IPS-NIHi7 (cell line): ENCODE measurements at regions not wholly inside any gene's neighbourhood (a gene's known extent, or its start where the extent isn't known, plus 50 kb on each side); places are given as distances from the start of the nearest gene placed in this dataset.
"Not testable (repeated sequence)": the region's sequence is repeated elsewhere in the genome, so short reads cannot be mapped to it uniquely, and the experiment has no call there.

Source experiments
- DNase-seq: peaks from one replicate; pipeline ENCODE4 v3.0.0; 2012; ENCODE audit warnings: mixed read lengths; ENCODE audit errors: extremely low spot score

- no peak for DNase-seq
These were observed 85.6 kb downstream of the OLFM1 start for GRCh38 chr9:135173066-135173465.

DNA sequence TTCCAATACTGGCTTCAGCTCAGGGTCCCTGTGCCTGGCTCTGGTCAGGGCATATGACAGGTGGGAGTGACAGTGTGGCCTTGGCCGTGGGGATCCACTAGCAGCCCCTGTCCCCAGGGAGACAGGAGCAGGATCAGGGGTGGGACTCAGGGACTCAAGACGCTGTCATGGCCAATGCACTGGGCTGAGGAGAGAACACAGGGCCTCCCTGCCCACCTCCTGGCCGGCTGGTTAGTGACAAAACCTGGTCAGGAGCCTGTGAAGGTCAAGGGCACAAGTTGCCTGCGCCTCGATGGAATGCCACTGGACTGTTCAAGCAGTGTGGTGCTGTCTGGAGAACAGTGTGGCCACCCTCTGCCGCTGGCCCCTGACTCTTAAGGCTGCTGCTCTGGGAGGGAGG is 86.8 kb downstream of the OLFM1 start:
- DNase-seq = no peak

DNA sequence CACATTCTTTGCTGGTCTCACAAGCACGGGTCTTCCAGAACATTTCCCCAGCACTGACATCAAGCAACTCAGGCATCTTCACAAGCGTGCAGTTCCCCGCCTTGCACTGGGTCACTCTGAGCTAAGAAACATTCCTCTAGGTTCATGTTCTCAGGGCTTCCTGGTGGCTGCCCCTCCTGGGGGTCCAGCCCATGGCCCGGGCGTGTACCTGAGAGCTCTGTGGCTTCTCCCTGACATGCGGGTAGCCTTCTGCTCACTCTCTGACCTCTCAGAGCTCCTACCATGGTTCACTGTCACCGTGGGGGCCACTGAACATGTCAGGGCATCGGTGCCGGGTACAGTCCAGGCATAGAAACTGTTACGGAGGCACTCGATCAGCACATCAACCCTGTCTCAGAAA is 87.5 kb downstream of the OLFM1 start:
- no peak for DNase-seq

GRCh38 chr9:135176284-135176683 is 88.8 kb downstream of the OLFM1 start:
- no peak for DNase-seq

- DNase-seq = not testable (repeated sequence)
These were observed 90.1 kb downstream of the OLFM1 start for GRCh38 chr9:135177562-135177961.

DNA sequence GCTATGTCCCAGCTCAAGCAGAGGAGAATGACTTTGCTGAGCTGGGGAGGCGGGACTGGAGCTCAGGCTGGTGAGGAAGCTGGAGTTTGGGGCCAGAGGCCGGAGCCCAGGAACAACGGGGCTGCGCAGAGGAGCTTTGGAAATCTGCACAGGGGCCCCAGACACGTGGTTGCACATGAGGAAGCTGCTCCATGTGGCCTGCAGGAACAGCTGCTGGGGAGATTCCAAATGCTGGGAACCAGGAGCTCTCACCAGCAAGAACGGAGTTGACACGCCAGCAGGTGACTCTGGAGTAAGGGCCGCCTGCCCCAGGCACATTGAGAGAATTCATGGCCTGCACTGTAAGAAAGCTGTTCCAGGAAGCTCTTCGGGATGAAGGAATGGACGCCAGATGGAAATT is 91.0 kb downstream of the OLFM1 start:
- no peak for DNase-seq

DNA sequence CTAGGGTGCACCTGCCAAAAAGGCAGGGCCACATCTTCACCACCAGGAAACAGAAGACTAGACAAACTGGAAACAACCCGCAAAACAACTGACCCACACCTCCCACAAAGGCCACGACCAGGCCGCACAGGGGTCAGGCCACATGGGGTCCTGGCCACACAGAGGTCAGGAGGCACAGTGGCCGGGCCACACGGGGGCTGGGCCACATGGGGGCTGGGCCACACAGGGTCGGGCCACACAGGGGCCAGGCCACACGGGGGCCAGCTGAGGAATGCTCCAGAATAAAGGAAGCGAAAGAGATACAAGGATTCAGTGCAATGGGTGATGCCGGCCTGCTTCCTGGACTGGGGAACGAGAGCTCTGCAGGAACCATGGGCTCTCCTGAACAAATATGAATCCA is 91.6 kb downstream of the OLFM1 start:
- no peak for DNase-seq

- DNase-seq = no peak
These were observed 92.5 kb downstream of the OLFM1 start for GRCh38 chr9:135179976-135180375.

DNA sequence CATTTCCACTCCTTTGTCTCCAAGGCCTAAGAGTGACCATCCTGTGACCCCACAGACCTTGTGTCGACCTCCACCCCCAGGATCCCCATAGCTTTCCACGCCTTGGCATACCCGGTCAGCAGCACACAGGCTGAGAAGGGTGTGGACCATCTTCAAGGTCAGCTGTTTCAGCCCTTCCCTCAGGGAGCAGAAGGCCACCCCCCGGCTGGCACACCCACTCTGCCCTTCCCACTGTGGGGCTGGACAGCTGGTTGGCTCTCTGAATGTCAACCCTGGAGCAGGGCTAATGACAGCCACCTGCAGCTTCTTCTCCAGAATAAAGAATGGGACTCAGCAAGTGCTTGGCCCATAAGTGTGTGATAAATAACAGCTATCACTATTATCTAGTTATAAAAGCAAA is 93.1 kb downstream of the OLFM1 start:
- no peak for DNase-seq

DNA sequence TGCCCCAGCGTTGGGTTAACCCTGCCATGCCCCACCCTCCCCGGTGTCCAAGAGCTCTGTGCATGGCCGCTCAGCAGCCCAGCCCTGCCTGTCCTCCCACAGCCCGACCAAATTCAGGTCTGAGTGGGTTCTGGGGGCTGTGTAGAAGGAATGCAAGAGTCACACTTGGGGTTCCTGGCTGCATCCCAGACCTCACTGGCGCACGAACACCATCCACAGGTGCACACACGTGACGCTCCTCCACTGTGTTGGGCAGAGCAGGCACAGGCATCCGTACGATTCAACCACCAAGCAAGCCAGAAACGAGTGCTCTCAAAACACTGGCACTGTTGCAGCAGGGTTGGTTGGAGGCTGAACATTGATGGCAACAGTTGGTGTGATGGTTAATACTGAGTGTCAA is 93.9 kb downstream of the OLFM1 start:
- no peak for DNase-seq

DNA sequence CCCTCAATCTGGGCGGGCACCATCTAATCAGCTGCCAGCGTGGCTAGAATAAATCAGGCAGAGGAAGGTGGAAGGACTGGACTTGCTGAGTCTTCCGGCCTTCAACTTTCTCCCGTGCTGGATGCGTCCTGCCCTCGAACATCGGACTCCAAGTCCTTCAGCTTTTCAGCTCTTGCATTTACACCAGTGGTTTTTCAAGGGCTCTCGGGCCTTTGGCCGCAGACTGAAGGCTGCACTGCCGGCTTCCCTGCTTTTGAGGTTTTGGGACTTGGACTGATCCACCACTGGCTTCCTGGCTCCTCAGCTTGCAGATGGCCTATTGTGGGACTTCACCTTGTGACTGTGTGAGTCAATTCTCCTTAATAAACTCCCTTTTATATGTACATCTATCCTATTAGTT is 94.4 kb downstream of the OLFM1 start:
- not testable (repeated sequence) for DNase-seq

DNA sequence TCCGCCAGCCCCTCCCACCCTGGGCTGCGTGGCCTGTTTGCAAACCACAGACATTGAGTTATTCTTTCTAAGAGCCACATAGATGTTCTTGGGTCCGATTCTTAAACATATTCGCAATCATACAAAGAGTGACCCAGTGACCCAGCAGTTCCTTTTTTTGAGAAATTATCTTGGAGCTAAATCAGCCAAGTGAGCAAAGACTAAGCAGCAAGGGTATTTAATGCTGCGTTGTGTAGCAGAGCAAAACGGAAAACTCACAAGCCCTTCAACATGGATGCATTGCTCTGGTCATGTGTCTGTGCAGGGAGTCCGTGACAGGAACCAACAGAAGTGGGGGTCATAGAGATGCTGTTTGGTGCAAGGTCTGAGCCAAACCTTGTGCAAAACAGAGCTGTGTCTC is 95.6 kb downstream of the OLFM1 start:
- no peak for DNase-seq

DNA sequence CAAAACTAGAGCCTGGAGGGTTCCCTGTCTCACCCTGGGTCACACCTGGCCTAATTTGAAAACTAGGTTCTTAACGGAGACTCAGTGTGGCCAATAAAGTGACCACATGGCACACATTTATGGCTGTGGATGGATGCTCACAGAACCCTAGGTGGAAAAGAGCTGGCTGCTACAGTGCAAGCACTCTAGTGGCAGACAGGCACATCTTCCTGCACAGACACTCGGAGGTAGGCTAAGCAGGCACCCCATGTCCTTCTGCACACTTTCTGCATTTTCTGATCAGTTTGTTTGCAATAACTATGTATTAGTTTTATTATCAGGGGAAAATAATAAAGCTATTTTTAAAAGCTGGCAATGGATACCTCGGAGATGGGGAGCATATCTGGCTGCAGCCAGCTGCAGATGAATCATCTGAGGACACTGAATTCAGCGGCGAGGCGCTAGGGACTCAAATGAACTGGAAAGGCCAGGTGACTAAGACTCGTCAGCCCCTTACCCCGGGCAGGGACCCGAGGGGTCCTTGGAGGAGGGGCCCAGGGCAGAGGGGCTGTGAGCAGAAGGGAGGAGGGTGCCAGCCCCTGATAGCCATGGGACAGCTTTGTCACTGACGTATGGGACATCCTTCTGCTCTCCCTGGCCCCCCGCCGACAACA is 96.2 kb downstream of the OLFM1 start:
- no peak for DNase-seq

GRCh38 chr9:135184181-135185053 is 96.9 kb downstream of the OLFM1 start:
- no peak for DNase-seq

DNA sequence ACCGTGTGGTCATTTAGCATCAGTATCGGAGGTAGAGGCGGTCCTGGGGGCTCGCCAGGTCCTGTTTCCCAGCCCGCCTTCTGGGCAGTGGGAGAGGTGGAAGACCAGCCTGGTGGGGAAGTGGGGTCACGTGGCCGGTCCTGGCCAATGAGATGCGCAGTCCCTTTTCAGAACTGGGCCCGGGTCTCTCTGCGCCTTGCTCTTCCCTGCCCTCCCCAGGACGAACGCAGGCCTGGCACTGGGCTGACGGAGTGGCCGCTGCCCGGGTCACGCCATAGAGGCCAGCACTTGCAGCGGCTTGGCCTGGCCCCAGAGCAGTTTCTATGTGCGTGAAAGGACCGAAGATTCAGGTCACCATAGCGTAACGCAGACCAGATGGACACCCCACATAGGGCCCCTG is 97.6 kb downstream of the OLFM1 start:
- no peak for DNase-seq

- DNase-seq = peak; percentile 35
These were observed 99.0 kb downstream of the OLFM1 start for GRCh38 chr9:135186248-135187164.

DNA sequence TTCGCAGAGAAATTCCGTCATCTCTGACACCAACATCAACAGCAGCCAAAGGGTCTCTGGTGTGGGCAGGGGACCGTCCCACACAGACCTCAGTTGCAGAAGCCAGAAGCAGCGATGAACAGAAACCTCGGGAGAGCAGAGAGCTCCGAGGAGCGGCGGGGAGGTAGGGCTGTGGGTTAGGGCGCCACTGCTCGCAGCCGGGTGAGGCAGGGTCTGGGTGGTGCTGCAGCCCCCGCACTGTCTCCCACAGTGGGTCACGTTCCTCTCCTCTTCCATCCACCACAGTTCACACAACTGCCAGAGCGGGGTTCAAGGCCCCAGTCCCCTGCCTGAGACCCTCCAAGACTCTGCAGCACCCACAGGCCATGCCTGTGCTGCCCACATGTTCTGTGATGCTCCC is 99.9 kb downstream of the OLFM1 start:
- DNase-seq = no peak

GRCh38 chr9:135188681-135189151 is 101.2 kb downstream of the OLFM1 start:
- DNase-seq = no peak

- no peak for DNase-seq
These were observed 102.0 kb downstream of the OLFM1 start for GRCh38 chr9:135189497-135189896.

- no peak for DNase-seq
These were observed 103.5 kb downstream of the OLFM1 start for GRCh38 chr9:135190789-135191577.

- no peak for DNase-seq
These were observed 105.2 kb downstream of the OLFM1 start for GRCh38 chr9:135192686-135193085.
